WI38 (cell line): ENCODE measurements at regions not wholly inside any gene's neighbourhood (a gene's known extent, or its start where the extent isn't known, plus 50 kb on each side); places are given as distances from the start of the nearest gene placed in this dataset.

Source experiments
- H3K4me3 ChIP-seq: 2 replicates; pipeline ENCODE4 v1.5.1; 2011; ENCODE audit warnings: low read depth, mild to moderate bottlenecking, control low read depth, low read length
- TF ChIP-seq, protein P1 (sequence below): IDR thresholded peaks from 2 replicates; pipeline ENCODE4 v1.5.1; 2012; ENCODE audit warnings: low read depth, mild to moderate bottlenecking, control low read depth, low read length

DNA sequence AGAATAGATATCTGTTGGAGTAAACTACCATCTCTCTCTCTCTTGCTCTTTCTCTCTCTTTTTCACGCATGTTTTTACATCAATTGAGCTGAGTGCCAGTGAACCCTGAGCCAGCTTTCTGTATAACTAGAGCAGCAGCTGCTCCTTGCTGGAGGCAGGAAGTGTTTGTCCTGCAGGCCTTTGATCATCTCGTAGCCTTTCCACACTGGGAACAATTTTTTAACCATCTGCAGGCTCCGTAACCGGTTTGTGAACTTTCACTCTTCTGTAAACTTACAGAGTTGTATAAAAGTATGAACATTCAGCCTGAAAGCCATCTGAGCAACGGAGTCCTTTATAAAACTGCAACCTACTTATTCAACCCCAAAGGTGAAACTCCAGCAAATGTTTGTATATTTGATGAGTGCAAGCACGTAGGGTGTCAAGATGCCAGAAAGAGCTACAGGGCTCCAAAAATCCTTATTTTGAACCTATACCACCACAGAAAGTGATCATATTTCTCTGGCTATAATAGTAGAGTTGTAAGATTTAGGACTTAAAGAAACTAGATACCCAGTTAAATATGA is 162.8 kb upstream of the NFE2L3 start:
- H3K4me3 ChIP-seq, result no peak overlapping the region
- TF ChIP-seq, protein P1, sequence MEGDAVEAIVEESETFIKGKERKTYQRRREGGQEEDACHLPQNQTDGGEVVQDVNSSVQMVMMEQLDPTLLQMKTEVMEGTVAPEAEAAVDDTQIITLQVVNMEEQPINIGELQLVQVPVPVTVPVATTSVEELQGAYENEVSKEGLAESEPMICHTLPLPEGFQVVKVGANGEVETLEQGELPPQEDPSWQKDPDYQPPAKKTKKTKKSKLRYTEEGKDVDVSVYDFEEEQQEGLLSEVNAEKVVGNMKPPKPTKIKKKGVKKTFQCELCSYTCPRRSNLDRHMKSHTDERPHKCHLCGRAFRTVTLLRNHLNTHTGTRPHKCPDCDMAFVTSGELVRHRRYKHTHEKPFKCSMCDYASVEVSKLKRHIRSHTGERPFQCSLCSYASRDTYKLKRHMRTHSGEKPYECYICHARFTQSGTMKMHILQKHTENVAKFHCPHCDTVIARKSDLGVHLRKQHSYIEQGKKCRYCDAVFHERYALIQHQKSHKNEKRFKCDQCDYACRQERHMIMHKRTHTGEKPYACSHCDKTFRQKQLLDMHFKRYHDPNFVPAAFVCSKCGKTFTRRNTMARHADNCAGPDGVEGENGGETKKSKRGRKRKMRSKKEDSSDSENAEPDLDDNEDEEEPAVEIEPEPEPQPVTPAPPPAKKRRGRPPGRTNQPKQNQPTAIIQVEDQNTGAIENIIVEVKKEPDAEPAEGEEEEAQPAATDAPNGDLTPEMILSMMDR, result no peak

DNA sequence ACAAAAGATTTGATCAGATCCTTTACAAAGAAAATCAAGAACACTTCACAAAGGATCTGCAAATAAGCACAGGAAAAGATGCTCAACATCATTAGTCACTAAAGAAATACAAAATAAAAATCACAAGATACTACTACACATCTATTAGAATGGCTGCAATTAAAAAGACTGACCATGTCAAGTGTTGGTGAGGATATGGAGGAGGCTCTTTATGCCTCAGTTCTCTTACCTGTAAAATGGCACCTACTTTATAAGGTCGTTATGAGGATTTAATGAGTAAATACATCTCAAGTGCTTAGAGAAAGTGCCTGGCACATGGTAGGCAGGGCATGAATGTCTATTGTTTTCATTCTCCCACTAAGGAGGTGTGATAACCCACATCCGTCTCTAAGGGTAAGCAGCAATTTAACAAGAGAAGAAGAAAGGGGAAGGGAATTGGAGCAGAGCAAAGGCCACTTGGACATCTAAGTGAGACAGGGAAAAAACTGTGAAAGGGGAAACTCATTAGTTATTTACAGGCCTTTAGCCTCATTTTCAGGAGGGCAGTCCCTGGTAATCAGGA is 157.5 kb upstream of the NFE2L3 start:
- no peak overlapping the region for H3K4me3 ChIP-seq
- TF ChIP-seq, protein P1, result no peak

DNA sequence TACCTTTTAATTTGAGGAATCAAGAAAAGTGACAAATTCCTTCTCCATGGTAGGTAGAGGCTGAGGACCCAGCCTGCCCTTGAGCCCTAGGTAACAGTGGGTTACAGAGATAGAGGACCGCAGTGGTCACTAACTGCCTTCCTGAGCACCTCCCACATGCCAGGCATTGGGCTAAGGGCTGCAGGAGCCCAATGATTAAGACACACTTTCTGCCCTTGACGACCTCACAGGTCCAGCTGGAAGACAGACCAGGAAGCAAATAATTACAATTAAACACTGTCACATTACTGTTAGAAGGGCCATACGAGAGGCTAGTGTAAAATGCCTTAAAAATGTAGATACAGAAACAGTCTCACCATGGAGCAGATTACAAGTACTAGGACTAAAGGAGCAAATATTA is 156.8 kb upstream of the NFE2L3 start:
- TF ChIP-seq, protein P1, result no peak
- no peak overlapping the region for H3K4me3 ChIP-seq

- TF ChIP-seq, protein P1, result no peak
Observed at GRCh38 chr7:25996006-25996408, 156.0 kb upstream of the NFE2L3 start.

DNA sequence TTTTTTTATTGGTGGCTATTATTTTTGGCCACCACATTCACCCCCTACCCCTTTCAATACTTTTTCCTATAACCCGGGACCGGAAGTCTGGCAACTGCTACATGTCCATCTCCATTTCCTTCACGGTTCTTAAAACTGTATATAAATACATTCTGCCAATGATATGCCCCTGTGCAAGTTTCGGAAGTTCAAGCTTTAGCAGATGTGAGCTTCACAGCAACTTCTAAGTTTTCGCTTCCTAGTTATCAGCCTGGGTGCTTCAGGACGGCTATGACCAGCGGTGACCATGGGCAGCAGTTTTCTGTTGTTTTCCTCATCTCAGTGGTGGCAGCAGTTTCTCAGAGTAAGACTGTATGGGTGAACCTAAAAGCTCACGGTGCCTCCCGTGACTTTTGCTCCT is 153.5 kb upstream of the NFE2L3 start:
- no peak overlapping the region for H3K4me3 ChIP-seq
- TF ChIP-seq, protein P1, result no peak

More at GRCh38 chr7:25996006-25996408, 156.0 kb upstream of the NFE2L3 start:
- H3K4me3 ChIP-seq, result no peak overlapping the region

GRCh38 chr7:26000841-26001240 is 151.2 kb upstream of the NFE2L3 start:
- no peak overlapping the region for H3K4me3 ChIP-seq

GRCh38 chr7:26001662-26002244 is 150.2 kb upstream of the NFE2L3 start:
- TF ChIP-seq, protein P1, result no peak

More at GRCh38 chr7:26000841-26001240, 151.2 kb upstream of the NFE2L3 start:
- TF ChIP-seq, protein P1, result no peak

More at GRCh38 chr7:26001662-26002244, 150.2 kb upstream of the NFE2L3 start:
- no peak overlapping the region for H3K4me3 ChIP-seq
